LNCaP clone FGC (cell line): ENCODE measurements at regions not wholly inside any gene's neighbourhood (a gene's known extent, or its start where the extent isn't known, plus 50 kb on each side); places are given as distances from the start of the nearest gene placed in this dataset.

Source experiments
- DNase-seq: peaks from one replicate; pipeline ENCODE4 v3.0.0-alpha.2; 2011; ENCODE audit warnings: low read depth
- H3K4me3 ChIP-seq: 2 replicates; pipeline ENCODE4 v1.5.1; 2011; ENCODE audit warnings: mild to moderate bottlenecking, low read depth, low read length, control low read depth
- CTCF ChIP-seq: IDR thresholded peaks from 2 replicates; pipeline ENCODE4 v1.5.1; 2012; ENCODE audit warnings: mild to moderate bottlenecking; ENCODE audit not compliant: control insufficient read depth, insufficient read depth; ENCODE audit errors: extremely low read depth

- TF ChIP-seq CTCF = no peak
- no peak for DNase-seq
- H3K4me3 ChIP-seq = no peak overlapping the region
Measured at GRCh38 chr10:78576276-78576675, 492.5 kb upstream of the ZMIZ1 start.

GRCh38 chr10:78577712-78578111, 491.1 kb upstream of the ZMIZ1 start:
- DNase-seq = no peak
- TF ChIP-seq CTCF = no peak
- H3K4me3 ChIP-seq = no peak overlapping the region

DNA sequence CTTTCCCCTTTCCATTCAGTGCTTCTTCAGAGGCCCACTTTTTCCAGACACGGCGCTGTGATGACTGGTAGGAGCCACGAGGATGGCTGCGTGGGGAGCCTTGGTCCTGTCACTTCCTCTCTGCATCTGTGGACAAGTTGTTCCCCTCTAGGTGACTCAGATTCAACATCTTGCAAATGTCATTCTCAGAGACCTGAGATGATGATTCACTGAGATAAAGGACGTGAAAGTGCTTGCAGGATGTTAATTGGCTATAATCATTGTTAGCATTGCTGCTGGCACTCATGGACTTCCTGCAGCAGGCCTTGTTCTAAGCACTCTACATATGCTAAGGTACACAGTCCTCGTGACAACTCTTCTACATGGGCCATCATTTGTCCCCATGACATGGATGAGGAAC, 489.8 kb upstream of the ZMIZ1 start:
- TF ChIP-seq CTCF = no peak
- no peak overlapping the region for H3K4me3 ChIP-seq
- DNase-seq = no peak

- no peak overlapping the region for H3K4me3 ChIP-seq
- no peak for DNase-seq
- no peak for TF ChIP-seq CTCF
Measured at GRCh38 chr10:78579576-78579975, 489.2 kb upstream of the ZMIZ1 start.

- TF ChIP-seq CTCF = no peak
- no peak overlapping the region for H3K4me3 ChIP-seq
- DNase-seq = no peak
Measured at GRCh38 chr10:78579995-78580394, 488.8 kb upstream of the ZMIZ1 start.

DNA sequence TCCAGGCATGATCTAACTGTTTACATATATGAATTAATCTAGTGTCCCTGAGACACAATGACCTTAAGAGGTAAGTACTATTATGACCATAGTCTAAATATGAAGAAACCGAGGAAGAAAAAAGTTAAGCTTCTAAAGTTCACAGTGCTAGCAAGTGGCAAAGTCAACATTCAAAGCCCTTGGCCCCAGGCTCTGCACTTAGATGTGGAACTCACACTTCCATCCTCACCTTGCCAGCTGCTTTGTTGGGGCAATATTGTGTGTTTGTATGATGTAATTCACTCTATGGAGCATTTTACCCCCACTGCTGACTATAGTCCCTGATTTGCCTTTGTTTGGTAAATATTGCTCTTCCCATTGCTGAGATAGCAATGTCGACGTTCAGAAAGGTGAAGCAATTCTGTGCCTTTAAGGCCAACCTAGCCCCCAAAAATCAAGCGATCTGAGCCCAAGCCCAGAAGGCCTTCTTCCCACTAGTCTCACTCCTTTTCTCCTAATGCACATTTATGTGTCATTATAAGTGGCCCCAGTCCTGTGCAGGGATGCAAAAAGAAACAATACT, 487.6 kb upstream of the ZMIZ1 start:
- DNase-seq = no peak
- no peak for TF ChIP-seq CTCF
- no peak overlapping the region for H3K4me3 ChIP-seq

- no peak for TF ChIP-seq CTCF
- no peak for DNase-seq
- H3K4me3 ChIP-seq = no peak overlapping the region
Measured at GRCh38 chr10:78582540-78582939, 486.2 kb upstream of the ZMIZ1 start.
